ENCODE measurements at regions not wholly inside any gene's neighbourhood (a gene's known extent, or its start where the extent isn't known, plus 50 kb on each side); places are given as distances from the start of the nearest gene placed in this dataset.

GRCh38 chr3:81951106-81951505 lies 189.7 kb upstream of the GBE1 start:
- no peak for TF ChIP-seq CTCF (IDR thresholded peaks at IDR 0.05; ENCODE audit: low read depth, low read length, missing control alignments)
- DNase-seq (ENCODE audit: low read depth), result no peak
- H3K4me3 ChIP-seq (ENCODE audit: low read depth, low read length), result no peak overlapping the region

GRCh38 chr3:81947359-81947758 lies 185.9 kb upstream of the GBE1 start:
- no peak overlapping the region for H3K4me3 ChIP-seq (ENCODE audit: low read depth, low read length)
- no peak for TF ChIP-seq CTCF (IDR thresholded peaks at IDR 0.05; ENCODE audit: low read depth, low read length, missing control alignments)
- no peak for DNase-seq (ENCODE audit: low read depth)

GRCh38 chr3:81938681-81939080 lies 177.2 kb upstream of the GBE1 start:
- H3K4me3 ChIP-seq (ENCODE audit: low read depth, low read length), result no peak overlapping the region
- DNase-seq (ENCODE audit: low read depth), result no peak

GRCh38 chr3:81936817-81937216 lies 175.4 kb upstream of the GBE1 start:
- H3K4me3 ChIP-seq (ENCODE audit: low read depth, low read length), result no peak overlapping the region
- no peak for TF ChIP-seq CTCF (IDR thresholded peaks at IDR 0.05; ENCODE audit: low read depth, low read length, missing control alignments)
- DNase-seq (ENCODE audit: low read depth), result no peak

More at GRCh38 chr3:81938681-81939080, 177.2 kb upstream of the GBE1 start:
- TF ChIP-seq CTCF (IDR thresholded peaks at IDR 0.05; ENCODE audit: low read depth, low read length, missing control alignments), result no peak

GRCh38 chr3:81932681-81933080 lies 171.2 kb upstream of the GBE1 start:
- no peak for TF ChIP-seq CTCF (IDR thresholded peaks at IDR 0.05; ENCODE audit: low read depth, low read length, missing control alignments)
- no peak overlapping the region for H3K4me3 ChIP-seq (ENCODE audit: low read depth, low read length)
- no peak for DNase-seq (ENCODE audit: low read depth)

- H3K4me3 ChIP-seq (ENCODE audit: low read depth, low read length), result no peak overlapping the region
- no peak for TF ChIP-seq CTCF (IDR thresholded peaks at IDR 0.05; ENCODE audit: low read depth, low read length, missing control alignments)
- no peak for DNase-seq (ENCODE audit: low read depth)
Observed at GRCh38 chr3:81931265-81932251, 170.1 kb upstream of the GBE1 start.

Measured in GM12864 (cell line).